Gastrocnemius medialis (tissue), 4 donors: ENCODE measurements at regions not wholly inside any gene's neighbourhood (a gene's known extent, or its start where the extent isn't known, plus 50 kb on each side); places are given as distances from the start of the nearest gene placed in this dataset.

Source experiments
- ATAC-seq, 2 donors: fragments of 150-250 bp; one replicate each; pipeline ENCODE4 v1.9.1; 2016
- DNase-seq, 2 donors: peaks; one replicate each; pipeline ENCODE4 v3.0.0-alpha.2; 2019
- H3K27ac ChIP-seq, 4 donors: fragments of 200-600 bp; sonication (generic); 1 replicate in 1 of 4; 2 replicates in 3 of 4; pipeline ENCODE4 v1.5.1; 2016 to 2018; ENCODE audit warnings: mild to moderate bottlenecking in 2 of 4, moderate library complexity in 1 of 4
- H3K27me3 ChIP-seq, 3 donors: fragments of 200-600 bp; sonication (generic) in 2 of 3; 1 replicate in 1 of 3; 2 replicates in 2 of 3; pipeline versions ENCODE4 v1.5.1 to v1.6.0; 2016 to 2019; ENCODE audit warnings: mild to moderate bottlenecking in 1 of 3, moderate library complexity in 1 of 3
- H3K36me3 ChIP-seq, 2 donors: fragments of 200-600 bp; sonication (generic) in 1 of 2; one replicate each; pipeline ENCODE4 v1.5.1; 2017 to 2018
- H3K4me1 ChIP-seq, 2 donors: fragments of 200-600 bp; sonication (generic) in 1 of 2; one replicate each; pipeline ENCODE4 v1.5.1; 2016 to 2017; ENCODE audit warnings: mild to moderate bottlenecking in 2 of 2
- H3K4me3 ChIP-seq, 4 donors: fragments of 200-600 bp; sonication (generic) in 3 of 4; 1 replicate in 1 of 4; 2 replicates in 3 of 4; pipeline ENCODE4 v1.5.1; 2016 to 2019; ENCODE audit warnings: mild to moderate bottlenecking in 2 of 4
- H3K9me3 ChIP-seq, 3 donors: fragments of 200-600 bp; sonication (generic) in 2 of 3; 1 replicate in 1 of 3; 2 replicates in 2 of 3; pipeline ENCODE4 v1.5.1; 2016 to 2019
- POLR2A ChIP-seq, 2 donors: fragments of 450-650 bp; IDR thresholded peaks; one replicate each; pipeline ENCODE4 v1.6.1; 2017; ENCODE audit warnings: antibody characterized with exemption in 2 of 2, mild to moderate bottlenecking in 2 of 2, moderate library complexity in 2 of 2
- in situ Hi-C, 4 donors: fragments of 200-750 bp; cut with MboI; loops; one replicate each; pipeline versions ENCODE4 v1.15.0 to v1.8.0; 2017; ENCODE audit warnings: low sequenced_read_pairs in 4 of 4
- intact Hi-C: fragments of 100-400 bp; cut with DNase I; formaldehyde crosslinking; loops from one replicate; pipeline ENCODE4 v1.15.1; 2023; ENCODE audit warnings: low total_unique reads
- TF ChIP-seq, protein P1 (sequence below), 5 experiments: fragments of 450-650 bp in 3 of 5; fragments of 200-600 bp in 2 of 5; sonication (generic) in 2 of 5; IDR thresholded peaks in 4 of 5; conservative IDR thresholded peaks in 1 of 5; 1 replicate in 4 of 5; 2 replicates in 1 of 5; pipeline ENCODE4 v1.5.1; 2016 to 2019; ENCODE audit warnings: antibody characterized with exemption in 5 of 5, mild to moderate bottlenecking in 3 of 5, moderate library complexity in 3 of 5

DNA sequence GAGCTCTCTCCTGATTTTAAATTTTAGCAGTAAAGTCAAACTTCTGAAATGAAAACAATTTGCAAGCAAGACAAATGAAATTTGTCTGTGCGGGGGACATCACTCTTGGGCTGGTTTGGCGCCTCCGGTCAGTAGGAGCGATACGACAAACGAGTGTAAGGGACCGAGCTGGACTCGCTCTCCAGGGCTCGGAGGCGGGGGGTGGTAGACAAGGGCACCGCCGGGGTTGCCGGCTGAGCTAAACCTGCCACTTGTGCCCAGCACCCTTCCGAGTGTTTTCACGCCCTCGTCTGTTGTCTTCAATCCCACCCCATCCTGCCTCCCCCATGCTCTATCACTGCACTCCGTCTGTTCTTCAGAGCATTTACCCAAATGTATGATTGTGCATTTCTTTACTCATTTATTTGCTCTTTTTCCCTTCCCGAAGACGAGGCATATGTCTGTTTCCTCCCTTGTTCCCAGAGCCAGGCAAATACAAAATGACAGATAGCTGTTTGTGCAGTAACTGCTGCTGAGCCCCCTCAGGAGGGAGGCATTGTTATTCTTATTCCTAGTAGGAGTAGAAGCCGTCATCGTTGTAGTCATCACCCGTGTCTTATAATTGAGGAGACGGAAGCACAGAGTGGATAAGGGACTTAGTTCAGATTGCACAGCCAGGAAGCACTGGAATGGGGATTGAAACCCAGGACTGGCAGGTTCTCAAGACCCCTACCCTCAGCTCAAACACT, 62.8 kb upstream of the APCDD1L start:
- DNase-seq: no peak
- intact Hi-C loops: no loop called here
- H3K27me3 ChIP-seq: no peaks in the 10 kb centered on the region

DNA sequence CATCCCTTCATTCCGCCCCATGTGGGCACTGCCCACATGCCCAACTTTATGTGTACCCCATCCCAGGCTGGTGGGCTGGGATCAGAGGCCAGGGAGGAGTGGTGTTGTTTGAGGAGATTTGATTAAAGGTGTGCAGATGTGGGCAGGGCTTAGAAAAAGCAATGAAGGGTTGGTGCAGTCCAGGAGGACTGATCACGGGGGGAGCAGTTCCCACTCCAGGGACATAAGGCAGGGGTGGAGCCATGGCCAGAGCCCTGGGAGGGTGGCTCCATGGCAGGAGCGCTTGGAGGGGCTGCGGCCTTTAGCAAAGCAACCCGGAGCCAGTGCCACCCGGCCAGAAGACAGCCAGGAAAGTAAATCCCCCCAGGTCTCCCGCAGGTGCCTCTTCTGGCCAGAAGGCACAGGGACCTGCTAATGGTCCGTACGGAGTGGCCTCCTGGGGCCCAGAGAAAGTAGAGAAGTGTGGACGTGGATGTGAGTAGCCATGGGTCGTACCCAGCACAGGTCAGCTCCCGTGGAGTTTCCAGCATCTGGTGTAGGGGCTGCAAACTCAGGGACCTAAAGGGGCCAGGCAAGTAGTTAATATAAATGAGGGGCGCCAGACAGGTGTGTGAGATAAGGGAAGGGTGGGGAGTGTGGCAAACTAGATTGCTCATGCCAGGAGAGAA, 62.1 kb upstream of the APCDD1L start:
- ATAC-seq (no peak), DNase-seq (no peak)
- H3K27me3 ChIP-seq: no peaks in the 10 kb centered on the region
- no peak overlapping the region for H3K27ac ChIP-seq
- intact Hi-C loops (no loop called here), in situ Hi-C loops (no loop called here)
- H3K9me3 ChIP-seq: no peaks in the 10 kb centered on the region
- no peaks in the 10 kb centered on the region for H3K4me1 ChIP-seq
- H3K4me3 ChIP-seq: no peak overlapping the region
- no peaks in the 10 kb centered on the region for H3K36me3 ChIP-seq
- TF ChIP-seq, protein P1, sequence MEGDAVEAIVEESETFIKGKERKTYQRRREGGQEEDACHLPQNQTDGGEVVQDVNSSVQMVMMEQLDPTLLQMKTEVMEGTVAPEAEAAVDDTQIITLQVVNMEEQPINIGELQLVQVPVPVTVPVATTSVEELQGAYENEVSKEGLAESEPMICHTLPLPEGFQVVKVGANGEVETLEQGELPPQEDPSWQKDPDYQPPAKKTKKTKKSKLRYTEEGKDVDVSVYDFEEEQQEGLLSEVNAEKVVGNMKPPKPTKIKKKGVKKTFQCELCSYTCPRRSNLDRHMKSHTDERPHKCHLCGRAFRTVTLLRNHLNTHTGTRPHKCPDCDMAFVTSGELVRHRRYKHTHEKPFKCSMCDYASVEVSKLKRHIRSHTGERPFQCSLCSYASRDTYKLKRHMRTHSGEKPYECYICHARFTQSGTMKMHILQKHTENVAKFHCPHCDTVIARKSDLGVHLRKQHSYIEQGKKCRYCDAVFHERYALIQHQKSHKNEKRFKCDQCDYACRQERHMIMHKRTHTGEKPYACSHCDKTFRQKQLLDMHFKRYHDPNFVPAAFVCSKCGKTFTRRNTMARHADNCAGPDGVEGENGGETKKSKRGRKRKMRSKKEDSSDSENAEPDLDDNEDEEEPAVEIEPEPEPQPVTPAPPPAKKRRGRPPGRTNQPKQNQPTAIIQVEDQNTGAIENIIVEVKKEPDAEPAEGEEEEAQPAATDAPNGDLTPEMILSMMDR (IDR thresholded peaks at IDR 0.05 in 4 of 5, conservative IDR thresholded peaks at IDR 0.05 in 1 of 5): no peak
- TF ChIP-seq POLR2A (IDR thresholded peaks at IDR 0.05): no peak

More for the DNA sequence above, 62.8 kb upstream of the APCDD1L start:
- TF ChIP-seq POLR2A (IDR thresholded peaks at IDR 0.05): no peak
- TF ChIP-seq, protein P1 (IDR thresholded peaks at IDR 0.05 in 4 of 5, conservative IDR thresholded peaks at IDR 0.05 in 1 of 5): no peak
- H3K9me3 ChIP-seq: no peaks in the 10 kb centered on the region
- no peak for ATAC-seq
- in situ Hi-C loops: no loop called here
- H3K4me1 ChIP-seq: no peaks in the 10 kb centered on the region
- H3K36me3 ChIP-seq: no peaks in the 10 kb centered on the region
- no peak overlapping the region for H3K4me3 ChIP-seq
- H3K27ac ChIP-seq: no peak overlapping the region

DNA sequence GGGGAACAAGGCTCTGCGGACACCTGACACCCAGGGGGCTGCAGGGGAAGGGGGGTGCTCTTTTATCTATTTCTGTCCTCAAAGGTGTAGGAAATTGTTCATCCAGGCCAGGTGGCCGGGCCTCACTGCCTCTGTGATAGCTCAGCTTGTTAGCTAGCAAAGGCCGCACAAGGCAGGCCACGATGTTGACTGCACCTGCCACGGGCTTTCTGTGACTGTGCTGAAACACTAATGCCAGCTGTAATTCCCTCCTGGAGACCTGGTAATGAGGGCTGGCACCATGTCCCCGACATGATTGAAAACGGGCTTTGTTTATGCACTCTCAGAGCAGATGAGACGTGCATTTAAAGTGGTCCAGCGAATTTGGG, 61.4 kb upstream of the APCDD1L start:
- no peaks in the 10 kb centered on the region for H3K36me3 ChIP-seq
- TF ChIP-seq, protein P1 (IDR thresholded peaks at IDR 0.05 in 4 of 5, conservative IDR thresholded peaks at IDR 0.05 in 1 of 5): no peak
- TF ChIP-seq POLR2A (IDR thresholded peaks at IDR 0.05): no peak
- in situ Hi-C loops: no loop called here
- no peaks in the 10 kb centered on the region for H3K4me1 ChIP-seq
- no peaks in the 10 kb centered on the region for H3K27me3 ChIP-seq
- DNase-seq (no peak), ATAC-seq (no peak)
- no peak overlapping the region for H3K4me3 ChIP-seq
- intact Hi-C loops: no loop called here
- no peak overlapping the region for H3K27ac ChIP-seq
- H3K9me3 ChIP-seq: no peaks in the 10 kb centered on the region

DNA sequence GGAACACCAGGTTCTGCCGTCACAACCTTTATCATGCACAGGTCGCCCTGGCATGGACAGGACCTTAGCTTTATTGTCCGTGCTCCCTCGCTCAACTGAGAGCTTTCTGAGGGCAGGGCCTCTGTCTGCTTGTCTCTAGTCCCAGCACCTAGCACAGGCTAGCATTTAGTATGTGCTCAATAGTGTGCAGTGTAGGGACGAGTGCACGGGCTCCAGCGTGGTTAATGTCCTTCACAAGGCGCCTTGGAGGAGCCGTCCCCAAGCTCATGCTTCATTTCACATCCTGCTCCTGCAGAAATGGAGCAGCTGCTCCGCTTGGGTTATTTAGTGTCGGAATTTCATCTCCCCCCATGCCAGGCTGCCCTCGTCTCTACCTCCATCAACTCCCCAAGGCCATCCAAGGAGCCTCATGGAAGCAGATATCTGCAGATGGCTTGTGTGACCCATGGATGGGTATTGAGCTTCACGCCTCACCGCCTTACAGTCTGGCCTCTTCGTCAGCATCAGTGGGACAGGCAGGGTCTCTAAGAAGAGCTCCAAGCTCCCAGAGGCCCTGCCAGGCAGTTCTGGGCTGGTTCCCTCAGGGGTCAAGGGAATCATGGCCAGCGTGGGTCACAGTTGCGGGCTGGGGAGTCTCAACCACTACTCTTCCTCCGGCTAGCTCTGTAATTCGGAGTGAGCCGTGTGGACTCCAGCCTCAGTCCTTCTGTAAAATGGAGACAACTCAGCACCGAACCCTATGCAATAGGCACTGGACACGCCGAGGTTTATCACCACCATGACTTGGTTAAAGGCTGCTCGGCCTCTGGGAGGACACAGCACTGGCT, 60.8 kb upstream of the APCDD1L start:
- H3K4me3 ChIP-seq: no peak overlapping the region
- H3K27ac ChIP-seq: no peak overlapping the region
- TF ChIP-seq, protein P1 (IDR thresholded peaks at IDR 0.05 in 4 of 5, conservative IDR thresholded peaks at IDR 0.05 in 1 of 5): no peak
- no peak for TF ChIP-seq POLR2A (IDR thresholded peaks at IDR 0.05)
- no peaks in the 10 kb centered on the region for H3K9me3 ChIP-seq
- ATAC-seq (no peak), DNase-seq (no peak)
- intact Hi-C loops: no loop called here
- H3K27me3 ChIP-seq: no peaks in the 10 kb centered on the region
- H3K36me3 ChIP-seq: no peaks in the 10 kb centered on the region
- no peaks in the 10 kb centered on the region for H3K4me1 ChIP-seq
- in situ Hi-C loops: no loop called here
